H1 (cell line): ENCODE measurements at regions not wholly inside any gene's neighbourhood (a gene's known extent, or its start where the extent isn't known, plus 50 kb on each side); places are given as distances from the start of the nearest gene placed in this dataset.

Experiments
- CTCF ChIA-PET: fragments of 300-600 bp; sonication (Branson Sonifier 250); formaldehyde crosslinking; loops from one replicate; lab custom pipeline; 2021; ENCODE audit not compliant: partially characterized antibody; lab: Charles Lee
- POLR2A ChIA-PET: fragments of 300-600 bp; sonication (Branson Sonifier 250); formaldehyde crosslinking; loops from one replicate; lab custom pipeline; 2021; ENCODE audit warnings: inconsistent platforms; ENCODE audit not compliant: partially characterized antibody; lab: Charles Lee
- DNase-seq, 2 experiments: peaks; one replicate each; pipeline versions ENCODE4 v3.0.0 to v3.0.0-alpha.2; 2010 to 2022; ENCODE audit warnings: low spot score in 2 of 2, low read depth in 1 of 2, mixed read lengths in 1 of 2
- FAIRE-seq: peaks from 2 replicates; lab custom pipeline; 2011; peaks lifted over from hg19 to GRCh38; lab: Jason Lieb, UNC
- H2AFZ ChIP-seq: 2 replicates; pipeline ENCODE4 v1.8.1; 2012; ENCODE audit warnings: low read length, inconsistent platforms
- H2AK5ac ChIP-seq: 2 replicates; pipeline ENCODE4 v1.6.1; 2013; ENCODE audit warnings: low read depth, low read length
- H2BK120ac ChIP-seq: replicated peaks from 2 replicates; pipeline ENCODE3; 2013; ENCODE audit warnings: low read depth, low read length, inconsistent platforms
- H2BK12ac ChIP-seq: 2 replicates; pipeline ENCODE4 v1.6.1; 2013; ENCODE audit warnings: low read depth, low read length
- H2BK15ac ChIP-seq: 2 replicates; pipeline ENCODE4 v1.6.1; 2013; ENCODE audit warnings: low read length
- H2BK20ac ChIP-seq: 2 replicates; pipeline ENCODE4 v1.6.1; 2013; ENCODE audit warnings: low read length
- H2BK5ac ChIP-seq: 2 replicates; pipeline ENCODE4 v1.6.1; 2013; ENCODE audit warnings: low read depth, low read length
- H3K14ac ChIP-seq: 2 replicates; pipeline ENCODE4 v1.6.1; 2013; ENCODE audit warnings: inconsistent platforms; ENCODE audit not compliant: insufficient read length
- H3K18ac ChIP-seq: 2 replicates; pipeline ENCODE4 v1.6.1; 2013; ENCODE audit warnings: low read length; ENCODE audit errors: extremely low read depth
- H3K23ac ChIP-seq: 2 replicates; pipeline ENCODE4 v1.6.1; 2013; ENCODE audit warnings: inconsistent platforms; ENCODE audit not compliant: insufficient read length
- H3K23me2 ChIP-seq: 2 replicates; pipeline ENCODE4 v1.6.1; 2013; ENCODE audit warnings: low read depth, low read length
- H3K27ac ChIP-seq: 2 replicates; pipeline ENCODE4 v1.6.1; 2011; ENCODE audit warnings: low read depth, low read length, inconsistent platforms
- H3K27me3 ChIP-seq, 4 experiments: replicated peaks in 1 of 4; 1 replicate in 1 of 4; 2 replicates in 3 of 4; pipeline versions ENCODE4 v1.6.1 to v1.8.1; 2011 to 2013; ENCODE audit warnings: low read length in 3 of 4, mild to moderate bottlenecking in 3 of 4, inconsistent platforms in 2 of 4, mixed read lengths in 2 of 4, moderate library complexity in 1 of 4; ENCODE audit not compliant: control insufficient read depth in 3 of 4, insufficient read depth in 3 of 4; ENCODE audit errors: extremely low read depth in 1 of 4
- H3K36me3 ChIP-seq, 4 experiments: 2 replicates each; pipeline versions ENCODE4 v1.6.1 to v1.8.1; 2011 to 2013; ENCODE audit warnings: mild to moderate bottlenecking in 4 of 4, low read length in 3 of 4, moderate library complexity in 2 of 4, control low read depth in 1 of 4, inconsistent platforms in 1 of 4; ENCODE audit not compliant: insufficient read depth in 4 of 4, control insufficient read depth in 2 of 4
- H3K4ac ChIP-seq: replicated peaks from 2 replicates; pipeline ENCODE3; 2013; ENCODE audit warnings: low read length, low read depth, mixed read lengths, inconsistent platforms; ENCODE audit not compliant: insufficient read length
- H3K4me1 ChIP-seq, 4 experiments: replicated peaks in 1 of 4; 1 replicate in 1 of 4; 2 replicates in 3 of 4; pipeline versions ENCODE4 v1.6.1 to v1.8.1; 2011 to 2013; ENCODE audit warnings: low read length in 3 of 4, inconsistent platforms in 2 of 4, mixed read lengths in 1 of 4; ENCODE audit not compliant: insufficient read depth in 4 of 4, control insufficient read depth in 3 of 4
- H3K4me2 ChIP-seq, 2 experiments: 2 replicates each; pipeline versions ENCODE4 v1.6.1 to v1.8.1; 2011 to 2013; ENCODE audit warnings: low read depth in 2 of 2, low read length in 2 of 2, control low read depth in 1 of 2, inconsistent platforms in 1 of 2, mild to moderate bottlenecking in 1 of 2; ENCODE audit not compliant: insufficient read depth in 1 of 2
- H3K4me3 ChIP-seq, 4 experiments: fragments of 200-600, 300-600 bp in 1 of 4; sonication (generic), shearing (Covaris generic), sonication (Bioruptor Twin) in 1 of 4; 2 replicates each; pipeline versions ENCODE4 v1.5.1 to v1.8.1; 2011 to 2016; ENCODE audit warnings: low read length in 4 of 4, low read depth in 3 of 4, control low read depth in 2 of 4, inconsistent platforms in 2 of 4, mild to moderate bottlenecking in 2 of 4, mixed read lengths in 1 of 4, moderate library complexity in 1 of 4; ENCODE audit not compliant: insufficient read depth in 2 of 4; ENCODE audit errors: extremely low read depth in 1 of 4
- H3K56ac ChIP-seq: replicated peaks from 2 replicates; pipeline ENCODE3; 2013; ENCODE audit warnings: low read depth, mild to moderate bottlenecking, mixed read lengths, low read length, inconsistent platforms; ENCODE audit not compliant: insufficient read length
- H3K79me1 ChIP-seq: 2 replicates; pipeline ENCODE4 v1.6.1; 2013; ENCODE audit warnings: low read depth, low read length, control low read depth
- H3K79me2 ChIP-seq, 2 experiments: 2 replicates each; pipeline versions ENCODE4 v1.6.1 to v1.8.1; 2012 to 2013; ENCODE audit warnings: low read length in 2 of 2, mild to moderate bottlenecking in 2 of 2, inconsistent platforms in 1 of 2; ENCODE audit not compliant: insufficient read depth in 2 of 2, control insufficient read depth in 1 of 2
- H3K9ac ChIP-seq, 4 experiments: replicated peaks in 1 of 4; 1 replicate in 1 of 4; 2 replicates in 3 of 4; pipeline versions ENCODE4 v1.6.1 to v1.8.1; 2011 to 2013; ENCODE audit warnings: low read depth in 3 of 4, low read length in 3 of 4, control low read depth in 2 of 4, mild to moderate bottlenecking in 2 of 4, moderate library complexity in 2 of 4, inconsistent platforms in 1 of 4; ENCODE audit errors: extremely low read depth in 1 of 4
- H3K9me3 ChIP-seq, 2 experiments: 2 replicates each; pipeline versions ENCODE4 v1.6.1 to v1.8.1; 2012 to 2013; ENCODE audit warnings: mild to moderate bottlenecking in 2 of 2, moderate library complexity in 2 of 2, control low read depth in 1 of 2, inconsistent platforms in 1 of 2, low read depth in 1 of 2, low read length in 1 of 2, mixed read lengths in 1 of 2; ENCODE audit not compliant: insufficient read depth in 2 of 2
- H4K20me1 ChIP-seq, 2 experiments: replicated peaks in 1 of 2; 2 replicates each; pipeline versions ENCODE3 to v1.8.1; 2011 to 2013; ENCODE audit warnings: inconsistent platforms in 2 of 2, low read length in 2 of 2, mild to moderate bottlenecking in 1 of 2; ENCODE audit not compliant: insufficient read depth in 2 of 2, control insufficient read depth in 1 of 2
- H4K5ac ChIP-seq: 2 replicates; pipeline ENCODE4 v1.6.1; 2013; ENCODE audit warnings: low read length, low read depth, mixed read lengths, inconsistent platforms; ENCODE audit not compliant: insufficient read length
- H4K8ac ChIP-seq: 2 replicates; pipeline ENCODE4 v1.8.0; 2013; ENCODE audit warnings: mild to moderate bottlenecking, moderate library complexity, low read length, inconsistent platforms; ENCODE audit not compliant: insufficient read depth; ENCODE audit errors: extremely low read depth
- H4K91ac ChIP-seq: replicated peaks from 2 replicates; pipeline ENCODE3; 2013; ENCODE audit warnings: low read length, mixed read lengths, inconsistent platforms; ENCODE audit not compliant: insufficient read length
- CEBPB ChIP-seq: IDR thresholded peaks from 2 replicates; pipeline ENCODE4 v1.6.1; 2012; ENCODE audit warnings: low read depth, low read length
- CHD2 ChIP-seq: IDR thresholded peaks from 2 replicates; pipeline ENCODE4 v1.6.1; 2012; ENCODE audit warnings: low read length, improper control_type of control experiment
- CREB1 ChIP-seq: IDR thresholded peaks from 2 replicates; pipeline ENCODE4 v1.6.1; 2012; ENCODE audit warnings: inconsistent platforms
- FOSL1 ChIP-seq: IDR thresholded peaks from 2 replicates; pipeline ENCODE4 v1.6.1; 2011; ENCODE audit warnings: mild to moderate bottlenecking, low read depth, low read length, moderate library complexity; ENCODE audit not compliant: insufficient read depth
- GTF2F1 ChIP-seq: IDR thresholded peaks from 2 replicates; pipeline ENCODE4 v1.6.1; 2012; ENCODE audit warnings: low read depth, low read length, improper control_type of control experiment, borderline replicate concordance
- HDAC2 ChIP-seq, 2 experiments: fragments of 300-600 bp in 1 of 2; sonication (generic) in 1 of 2; IDR thresholded peaks; 2 replicates each; pipeline ENCODE4 v1.6.1; 2011 to 2012; ENCODE audit warnings: low read depth in 2 of 2, low read length in 2 of 2, mild to moderate bottlenecking in 2 of 2, moderate library complexity in 2 of 2, borderline replicate concordance in 1 of 2, inconsistent platforms in 1 of 2
- HDAC6 ChIP-seq: IDR thresholded peaks from one replicate; pipeline ENCODE4 v1.7.1; 2012; ENCODE audit warnings: low read depth, mild to moderate bottlenecking, inconsistent platforms, low read length, moderate library complexity
- JUN ChIP-seq: IDR thresholded peaks from 2 replicates; pipeline ENCODE4 v1.6.1; 2011; ENCODE audit warnings: low read depth, mild to moderate bottlenecking, improper control_type of control experiment, low read length
- KDM4A ChIP-seq: IDR thresholded peaks from one replicate; pipeline ENCODE4 v1.7.1; 2012; ENCODE audit warnings: low read depth, mild to moderate bottlenecking, moderate library complexity, low read length, inconsistent platforms; ENCODE audit not compliant: severe bottlenecking
- KDM5A ChIP-seq: fragments of 200-600 bp; IDR thresholded peaks from 2 replicates; pipeline ENCODE4 v1.7.1; 2012; ENCODE audit warnings: mild to moderate bottlenecking, low read length, inconsistent platforms, mixed read lengths
- POU5F1 ChIP-seq: IDR thresholded peaks from 2 replicates; pipeline ENCODE4 v1.6.1; 2011; ENCODE audit warnings: low read depth, mild to moderate bottlenecking, low read length, moderate library complexity
- RFX5 ChIP-seq: IDR thresholded peaks from 2 replicates; pipeline ENCODE4 v1.6.1; 2011; ENCODE audit warnings: low read depth, low read length, improper control_type of control experiment, borderline replicate concordance
- SIN3A ChIP-seq, 2 experiments: IDR thresholded peaks in 1 of 2; conservative IDR thresholded peaks in 1 of 2; 2 replicates each; pipeline ENCODE4 v1.6.1; 2011 to 2012; ENCODE audit warnings: low read length in 2 of 2, improper control_type of control experiment in 1 of 2, low read depth in 1 of 2, mild to moderate bottlenecking in 1 of 2
- SP4 ChIP-seq: IDR thresholded peaks from 2 replicates; pipeline ENCODE4 v1.6.1; 2012; ENCODE audit warnings: low read length, inconsistent platforms
- SRF ChIP-seq: IDR thresholded peaks from 2 replicates; pipeline ENCODE4 v1.6.1; 2011; ENCODE audit warnings: mild to moderate bottlenecking, low read depth, low read length, moderate library complexity
- TAF7 ChIP-seq: optimal IDR thresholded peaks from 2 replicates; pipeline ENCODE3; 2011; ENCODE audit warnings: low read depth, mild to moderate bottlenecking, inconsistent platforms, low read length, moderate library complexity, borderline replicate concordance
- WGBS, 2 experiments: shearing (Covaris generic) in 1 of 2; methylation state at CpG; one replicate each; pipeline versions ENCODE4 v1.1.6 to v1.1.7; 2013 to 2015; ENCODE audit warnings: low lambda C conversion rate in 2 of 2, mixed read lengths in 2 of 2, inconsistent platforms in 1 of 2, low coverage in 1 of 2, missing lambda C conversion rate in 1 of 2; ENCODE audit not compliant: insufficient replicate concordance in 2 of 2, insufficient coverage in 1 of 2, insufficient read length in 1 of 2; ENCODE audit errors: extremely low coverage in 1 of 2, missing lambda C conversion rate in 1 of 2; 5-methylcytosine and 5-hydroxymethylcytosine counted together

DNA sequence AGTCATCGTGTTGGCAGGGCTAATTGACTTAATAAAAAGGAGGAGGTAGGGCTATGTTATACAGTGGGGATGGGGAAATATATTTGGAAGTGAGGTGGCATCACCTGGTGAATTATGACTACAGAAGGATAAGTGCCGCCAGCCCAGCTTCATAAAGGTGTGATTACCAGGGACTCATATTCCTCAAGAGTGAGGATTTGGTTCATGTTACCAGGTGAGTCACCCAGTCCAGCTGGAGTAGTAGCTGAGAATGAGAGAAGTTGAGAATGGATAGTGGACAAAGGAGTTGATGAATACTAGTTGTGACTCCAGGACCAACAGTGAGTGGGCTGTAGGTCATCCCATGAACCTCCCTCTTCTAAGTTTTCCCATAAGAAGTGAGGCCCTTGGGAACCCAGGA lies 143.0 kb upstream of the GALNT15 start:
- no peak overlapping the region for H2BK15ac ChIP-seq
- H3K9me3 ChIP-seq, result no peaks in the 10 kb centered on the region
- H3K79me2 ChIP-seq, result no peaks in the 10 kb centered on the region
- H2BK5ac ChIP-seq, result no peak overlapping the region
- H3K14ac ChIP-seq, result no peak overlapping the region
- no peak overlapping the region for H2BK120ac ChIP-seq
- H3K27me3 ChIP-seq, result no peaks in the 10 kb centered on the region
- CTCF ChIA-PET, result interaction anchor here (0.7 kb wide), 2 partner anchors 120 to 147 kb away, joined by 3 to 4 read pairs; no protein-coding TSS in a partner anchor
- POLR2A ChIA-PET, result no interaction called here
- 94% methylated on average over 2 of the region's 2 CpGs; no CpG with 5 or more reads in 1 of the 2 experiments for WGBS, 2 experiments
- FAIRE-seq, result no peak
- no peak overlapping the region for H3K27ac ChIP-seq
- H2AFZ ChIP-seq, result no peak overlapping the region
- H3K79me1 ChIP-seq, result no peaks in the 10 kb centered on the region
- no peak for TF ChIP-seq CREB1
- TF ChIP-seq TAF7, result no peak
- no peak for TF ChIP-seq SP4
- no peak for TF ChIP-seq RFX5
- TF ChIP-seq KDM4A, result no peak
- TF ChIP-seq HDAC6, result no peak
- TF ChIP-seq CEBPB, result no peak
- TF ChIP-seq HDAC2 (IDR thresholded peaks at IDR 0.05; ENCODE audit: borderline replicate concordance in 1 of 2, low read depth in 2 of 2, low read length in 2 of 2), result no peak
- no peak for TF ChIP-seq CHD2
- TF ChIP-seq SIN3A (conservative IDR thresholded peaks at IDR 0.05 in 1 of 2, IDR thresholded peaks at IDR 0.05 in 1 of 2; ENCODE audit: low read depth in 1 of 2, low read length in 2 of 2), result no peak
- TF ChIP-seq FOSL1, result no peak
- no peak for TF ChIP-seq SRF
- TF ChIP-seq GTF2F1, result no peak
- no peak for TF ChIP-seq KDM5A
- TF ChIP-seq POU5F1, result no peak
- no peak for TF ChIP-seq JUN
- no peak overlapping the region for H2BK20ac ChIP-seq
- H4K8ac ChIP-seq, result no peak overlapping the region
- no peak overlapping the region for H2BK12ac ChIP-seq
- H4K20me1 ChIP-seq, result no peaks in the 10 kb centered on the region
- no peak overlapping the region for H2AK5ac ChIP-seq
- no peak overlapping the region for H3K4me3 ChIP-seq
- no peaks in the 10 kb centered on the region for H3K23me2 ChIP-seq
- H3K56ac ChIP-seq, result no peak overlapping the region
- no peaks in the 10 kb centered on the region for H3K4me1 ChIP-seq
- DNase-seq, result no peak
- H3K36me3 ChIP-seq, result no peaks in the 10 kb centered on the region
- H3K9ac ChIP-seq, result no peak overlapping the region
- no peak overlapping the region for H4K5ac ChIP-seq
- H4K91ac ChIP-seq, result no peak overlapping the region
- H3K23ac ChIP-seq, result no peak overlapping the region
- no peak overlapping the region for H3K4me2 ChIP-seq
- no peak overlapping the region for H3K4ac ChIP-seq
- no peak overlapping the region for H3K18ac ChIP-seq
